ENCODE measurements at regions not wholly inside any gene's neighbourhood (a gene's known extent, or its start where the extent isn't known, plus 50 kb on each side); places are given as distances from the start of the nearest gene placed in this dataset.

- DNase-seq (no peak), ATAC-seq (ENCODE audit: low FRiP score) (no peak)
- Histone ChIP-seq H3K4me3 (ENCODE audit: low read length in 2 of 2) (no peak overlapping the region), H3K27me3 (ENCODE audit: control insufficient read depth in 1 of 2, insufficient read depth in 2 of 2, low read length in 1 of 2) (peaks cover 0 to 4% of the 10 kb centered on the region in 2 donors), H3K27ac (ENCODE audit: low read depth in 1 of 2, low read length in 2 of 2) (no peak overlapping the region), H3K9me3 (ENCODE audit: control insufficient read depth, low read length) (peaks cover 13% of the 10 kb centered on the region), H3K36me3 (ENCODE audit: control insufficient read depth in 1 of 2, insufficient read depth in 2 of 2, low read length in 1 of 2) (no peaks in the 10 kb centered on the region), H3K4me1 (ENCODE audit: control insufficient read depth in 1 of 2, insufficient read depth in 2 of 2, low read length in 2 of 2) (no peaks in the 10 kb centered on the region)
- intact Hi-C loops (cut with DNase I): no loop called here
- 51 to 54% methylated on average over 8 of the region's 8 CpGs for WGBS, 2 donors
Measured at GRCh38 chr9:131799177-131799823, 59.4 kb upstream of the RAPGEF1 start.

- H3K27me3 ChIP-seq (ENCODE audit: control insufficient read depth in 1 of 2, insufficient read depth in 2 of 2, low read length in 1 of 2): peaks cover 0 to 2% of the 10 kb centered on the region in 2 donors
- no peak for ATAC-seq (ENCODE audit: low FRiP score)
- H3K36me3 ChIP-seq (ENCODE audit: control insufficient read depth in 1 of 2, insufficient read depth in 2 of 2, low read length in 1 of 2): no peaks in the 10 kb centered on the region
- no peak for DNase-seq
- intact Hi-C loops (cut with DNase I): no loop called here
- no peaks in the 10 kb centered on the region for H3K4me1 ChIP-seq (ENCODE audit: control insufficient read depth in 1 of 2, insufficient read depth in 2 of 2, low read length in 2 of 2)
- H3K4me3 ChIP-seq (ENCODE audit: low read length in 2 of 2): no peak overlapping the region
- 44 to 52% methylated on average over 7 of the region's 7 CpGs for WGBS, 2 donors
- H3K9me3 ChIP-seq (ENCODE audit: control insufficient read depth, low read length): peaks cover 8% of the 10 kb centered on the region
- H3K27ac ChIP-seq (ENCODE audit: low read depth in 1 of 2, low read length in 2 of 2): no peak overlapping the region
Measured at GRCh38 chr9:131798246-131798645, 58.4 kb upstream of the RAPGEF1 start.

- H3K36me3 ChIP-seq (ENCODE audit: control insufficient read depth in 1 of 2, insufficient read depth in 2 of 2, low read length in 1 of 2): no peaks in the 10 kb centered on the region
- H3K4me3 ChIP-seq (ENCODE audit: low read length in 2 of 2): no peak overlapping the region
- peaks cover 9% of the 10 kb centered on the region for H3K9me3 ChIP-seq (ENCODE audit: control insufficient read depth, low read length)
- no peaks in the 10 kb centered on the region for H3K4me1 ChIP-seq (ENCODE audit: control insufficient read depth in 1 of 2, insufficient read depth in 2 of 2, low read length in 2 of 2)
- ATAC-seq (ENCODE audit: low FRiP score): no peak
- WGBS, 2 donors: 59 to 61% methylated on average over 15 of the region's 15 CpGs
- no peak overlapping the region for H3K27ac ChIP-seq (ENCODE audit: low read depth in 1 of 2, low read length in 2 of 2)
- DNase-seq: no peak
- H3K27me3 ChIP-seq (ENCODE audit: control insufficient read depth in 1 of 2, insufficient read depth in 2 of 2, low read length in 1 of 2): no peaks in the 10 kb centered on the region
- intact Hi-C loops (cut with DNase I): no loop called here
Measured at GRCh38 chr9:131794393-131794792, 54.5 kb upstream of the RAPGEF1 start.

- no peak for DNase-seq
- Histone ChIP-seq H3K4me3 (ENCODE audit: low read length in 2 of 2) (no peak overlapping the region), H3K27me3 (ENCODE audit: control insufficient read depth in 1 of 2, insufficient read depth in 2 of 2, low read length in 1 of 2) (no peaks in the 10 kb centered on the region), H3K27ac (ENCODE audit: low read depth in 1 of 2, low read length in 2 of 2) (no peak overlapping the region), H3K9me3 (ENCODE audit: control insufficient read depth, low read length) (peaks cover 7% of the 10 kb centered on the region), H3K36me3 (ENCODE audit: control insufficient read depth in 1 of 2, insufficient read depth in 2 of 2, low read length in 1 of 2) (no peaks in the 10 kb centered on the region), H3K4me1 (ENCODE audit: control insufficient read depth in 1 of 2, insufficient read depth in 2 of 2, low read length in 2 of 2) (no peaks in the 10 kb centered on the region)
- no peak for ATAC-seq (ENCODE audit: low FRiP score)
- intact Hi-C loops (cut with DNase I): no loop called here
- WGBS, 2 donors: 75 to 77% methylated on average over 23 of the region's 23 CpGs
Measured at GRCh38 chr9:131791542-131792254, 51.8 kb upstream of the RAPGEF1 start.
